Lower leg skin (tissue), 3 donors: ENCODE measurements at regions not wholly inside any gene's neighbourhood (a gene's known extent, or its start where the extent isn't known, plus 50 kb on each side); places are given as distances from the start of the nearest gene placed in this dataset.

ENCODE experiments used
- POLR2A ChIP-seq, 2 donors: fragments of 450-650 bp; IDR thresholded peaks; one replicate each; pipeline ENCODE4 v1.6.1; 2016 to 2017; ENCODE audit warnings: antibody characterized with exemption in 2 of 2, mild to moderate bottlenecking in 1 of 2, moderate library complexity in 1 of 2
- TF ChIP-seq, protein P1 (sequence below), 3 donors: fragments of 450-650 bp; IDR thresholded peaks; one replicate each; pipeline ENCODE4 v1.5.1; 2016; ENCODE audit warnings: antibody characterized with exemption in 3 of 3, mild to moderate bottlenecking in 3 of 3, moderate library complexity in 2 of 3

DNA sequence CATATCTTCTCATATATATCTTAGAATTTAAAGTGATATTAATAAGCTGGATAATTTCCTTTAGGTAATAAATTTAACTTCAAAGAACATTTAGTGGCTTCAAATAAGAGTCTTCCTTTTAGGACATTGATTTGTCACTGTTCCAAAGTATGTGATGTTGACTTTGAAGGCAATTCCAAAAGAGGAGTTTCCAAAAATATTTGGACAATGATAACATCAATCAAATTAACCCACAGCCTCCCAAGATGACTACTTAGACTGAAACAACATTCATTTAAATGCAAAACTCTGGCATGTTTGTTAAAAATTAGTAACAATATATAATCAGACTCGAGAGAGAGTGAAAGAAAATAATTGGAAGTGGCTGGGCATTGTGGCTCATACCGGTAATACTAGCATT is 211.1 kb downstream of the OGFRL1 start:
- TF ChIP-seq, protein P1, sequence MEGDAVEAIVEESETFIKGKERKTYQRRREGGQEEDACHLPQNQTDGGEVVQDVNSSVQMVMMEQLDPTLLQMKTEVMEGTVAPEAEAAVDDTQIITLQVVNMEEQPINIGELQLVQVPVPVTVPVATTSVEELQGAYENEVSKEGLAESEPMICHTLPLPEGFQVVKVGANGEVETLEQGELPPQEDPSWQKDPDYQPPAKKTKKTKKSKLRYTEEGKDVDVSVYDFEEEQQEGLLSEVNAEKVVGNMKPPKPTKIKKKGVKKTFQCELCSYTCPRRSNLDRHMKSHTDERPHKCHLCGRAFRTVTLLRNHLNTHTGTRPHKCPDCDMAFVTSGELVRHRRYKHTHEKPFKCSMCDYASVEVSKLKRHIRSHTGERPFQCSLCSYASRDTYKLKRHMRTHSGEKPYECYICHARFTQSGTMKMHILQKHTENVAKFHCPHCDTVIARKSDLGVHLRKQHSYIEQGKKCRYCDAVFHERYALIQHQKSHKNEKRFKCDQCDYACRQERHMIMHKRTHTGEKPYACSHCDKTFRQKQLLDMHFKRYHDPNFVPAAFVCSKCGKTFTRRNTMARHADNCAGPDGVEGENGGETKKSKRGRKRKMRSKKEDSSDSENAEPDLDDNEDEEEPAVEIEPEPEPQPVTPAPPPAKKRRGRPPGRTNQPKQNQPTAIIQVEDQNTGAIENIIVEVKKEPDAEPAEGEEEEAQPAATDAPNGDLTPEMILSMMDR (IDR thresholded peaks at IDR 0.05): no peak
- no peak for TF ChIP-seq POLR2A (IDR thresholded peaks at IDR 0.05)
